Natural killer cell (primary cell): ENCODE measurements at regions not wholly inside any gene's neighbourhood (a gene's known extent, or its start where the extent isn't known, plus 50 kb on each side); places are given as distances from the start of the nearest gene placed in this dataset.

Source experiments
- ATAC-seq, 3 donors: fragments of 150-1000 bp in 2 of 3; fragments of 200-7000 bp in 1 of 3; cut with Tn5 transposase; 1 replicate in 1 of 3; 2 replicates in 2 of 3; pipeline ENCODE4 v1.10.0; 2021; ENCODE audit warnings: mild to moderate bottlenecking in 2 of 3, moderate library complexity in 2 of 3
- DNase-seq, 2 donors: peaks; one replicate each; pipeline versions ENCODE4 v3.0.0 to v3.0.0-alpha.2; 2013 to 2021; ENCODE audit warnings: mixed read lengths in 1 of 2
- H3K27ac ChIP-seq: one replicate; pipeline ENCODE4 v1.5.1; 2013; ENCODE audit warnings: mild to moderate bottlenecking, low read length
- H3K27me3 ChIP-seq: one replicate; pipeline ENCODE4 v1.6.1; 2013; ENCODE audit warnings: low read length; ENCODE audit not compliant: control insufficient read depth, insufficient read depth
- H3K36me3 ChIP-seq: one replicate; pipeline ENCODE4 v1.6.1; 2013; ENCODE audit warnings: low read length; ENCODE audit not compliant: control insufficient read depth, insufficient read depth
- H3K4me1 ChIP-seq: one replicate; pipeline ENCODE4 v1.6.1; 2013; ENCODE audit warnings: low read length; ENCODE audit not compliant: control insufficient read depth, insufficient read depth
- H3K4me3 ChIP-seq: one replicate; pipeline ENCODE4 v1.5.1; 2013; ENCODE audit warnings: low read length
- H3K9me3 ChIP-seq: one replicate; pipeline ENCODE4 v1.6.1; 2013; ENCODE audit warnings: low read length; ENCODE audit not compliant: control insufficient read depth, insufficient read depth
- H3K27ac Mint-ChIP-seq, 2 donors: one replicate each; pipeline ENCODE4 v1.8.0; 2022; ENCODE audit warnings: mild to moderate bottlenecking in 2 of 2, mixed read lengths in 2 of 2, moderate library complexity in 1 of 2
- H3K27me3 Mint-ChIP-seq, 2 donors: one replicate each; pipeline ENCODE4 v1.8.0; 2022; ENCODE audit warnings: low read depth in 2 of 2, mixed read lengths in 2 of 2
- H3K36me3 Mint-ChIP-seq: one replicate; pipeline ENCODE4 v1.8.0; 2022; ENCODE audit warnings: mixed read lengths
- H3K4me1 Mint-ChIP-seq, 2 donors: one replicate each; pipeline ENCODE4 v1.8.0; 2022; ENCODE audit warnings: mixed read lengths in 2 of 2
- H3K4me3 Mint-ChIP-seq: one replicate; pipeline ENCODE4 v1.8.0; 2022; ENCODE audit warnings: mild to moderate bottlenecking, moderate library complexity, mixed read lengths
- H3K9me3 Mint-ChIP-seq, 2 donors: one replicate each; pipeline ENCODE4 v1.8.0; 2022; ENCODE audit warnings: mixed read lengths in 2 of 2
- WGBS: methylation state at CpG from one replicate; pipeline ENCODE4 v1.1.7; 2013; ENCODE audit warnings: missing lambda C conversion rate; ENCODE audit not compliant: insufficient coverage; 5-methylcytosine and 5-hydroxymethylcytosine counted together
- intact Hi-C: fragments of 100-400 bp; cut with micrococcal nuclease; formaldehyde crosslinking; loops from one replicate; pipeline ENCODE4 v1.14.2; 2022
- TF ChIP-seq, protein P1 (sequence below): fragments of 200-600 bp; IDR thresholded peaks from one replicate; pipeline ENCODE4 v1.8.0; 2022; ENCODE audit warnings: antibody characterized with exemption

DNA sequence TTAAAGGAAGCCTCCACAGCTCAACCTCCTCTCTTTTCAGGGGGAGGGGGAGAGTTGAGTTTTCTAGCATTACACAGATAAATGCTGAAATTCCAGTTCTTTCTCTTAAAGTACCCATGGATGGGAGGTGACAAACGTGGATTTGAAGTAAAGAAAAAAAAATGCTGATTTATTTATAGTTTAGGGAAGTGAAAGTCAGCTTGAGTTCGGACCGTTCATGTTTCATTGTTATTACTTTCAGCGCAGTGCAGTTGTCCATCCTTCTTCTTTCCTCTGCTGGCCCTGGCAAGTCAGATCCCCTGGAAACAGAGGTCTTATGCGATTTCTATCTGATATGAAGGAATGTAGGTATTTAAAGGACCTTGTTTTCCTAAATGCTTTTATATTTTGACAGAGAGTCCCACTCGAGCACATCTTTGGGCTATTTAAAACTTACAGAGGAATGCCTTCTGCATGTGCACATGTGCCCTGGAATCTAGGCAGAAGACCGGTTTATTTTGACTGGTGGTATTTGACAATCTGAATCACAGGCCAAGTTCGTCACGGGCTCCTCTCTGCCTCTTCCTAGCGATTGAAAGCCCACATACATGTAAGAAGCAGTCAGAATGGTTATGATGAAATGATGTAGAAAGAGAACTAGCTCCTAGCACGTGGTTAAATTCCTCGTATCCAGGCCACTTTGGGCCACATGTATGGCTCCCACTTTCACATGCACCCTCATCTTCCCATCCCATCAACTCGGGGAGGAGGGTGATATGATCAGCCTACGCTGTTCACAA is 385.2 kb upstream of the KLF4 start:
- H3K27ac Mint-ChIP-seq, result no peak overlapping the region
- intact Hi-C loops, result no loop called here
- Histone ChIP-seq H3K36me3 (no peaks in the 10 kb centered on the region), H3K27ac (no peak overlapping the region), H3K4me1 (peaks cover 5% of the 10 kb centered on the region), H3K4me3 (no peak overlapping the region), H3K27me3 (no peaks in the 10 kb centered on the region), H3K9me3 (no peaks in the 10 kb centered on the region)
- no peaks in the 10 kb centered on the region for H3K4me1 Mint-ChIP-seq
- no peak overlapping the region for H3K4me3 Mint-ChIP-seq
- no peak for ATAC-seq
- H3K9me3 Mint-ChIP-seq, result peaks cover 0 to 2% of the 10 kb centered on the region in 2 donors
- no peaks in the 10 kb centered on the region for H3K27me3 Mint-ChIP-seq
- no peak for DNase-seq
- no peaks in the 10 kb centered on the region for H3K36me3 Mint-ChIP-seq
- WGBS, result 53% methylated on average over 14 of the region's 14 CpGs
- TF ChIP-seq, protein P1, sequence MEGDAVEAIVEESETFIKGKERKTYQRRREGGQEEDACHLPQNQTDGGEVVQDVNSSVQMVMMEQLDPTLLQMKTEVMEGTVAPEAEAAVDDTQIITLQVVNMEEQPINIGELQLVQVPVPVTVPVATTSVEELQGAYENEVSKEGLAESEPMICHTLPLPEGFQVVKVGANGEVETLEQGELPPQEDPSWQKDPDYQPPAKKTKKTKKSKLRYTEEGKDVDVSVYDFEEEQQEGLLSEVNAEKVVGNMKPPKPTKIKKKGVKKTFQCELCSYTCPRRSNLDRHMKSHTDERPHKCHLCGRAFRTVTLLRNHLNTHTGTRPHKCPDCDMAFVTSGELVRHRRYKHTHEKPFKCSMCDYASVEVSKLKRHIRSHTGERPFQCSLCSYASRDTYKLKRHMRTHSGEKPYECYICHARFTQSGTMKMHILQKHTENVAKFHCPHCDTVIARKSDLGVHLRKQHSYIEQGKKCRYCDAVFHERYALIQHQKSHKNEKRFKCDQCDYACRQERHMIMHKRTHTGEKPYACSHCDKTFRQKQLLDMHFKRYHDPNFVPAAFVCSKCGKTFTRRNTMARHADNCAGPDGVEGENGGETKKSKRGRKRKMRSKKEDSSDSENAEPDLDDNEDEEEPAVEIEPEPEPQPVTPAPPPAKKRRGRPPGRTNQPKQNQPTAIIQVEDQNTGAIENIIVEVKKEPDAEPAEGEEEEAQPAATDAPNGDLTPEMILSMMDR, result no peak

DNA sequence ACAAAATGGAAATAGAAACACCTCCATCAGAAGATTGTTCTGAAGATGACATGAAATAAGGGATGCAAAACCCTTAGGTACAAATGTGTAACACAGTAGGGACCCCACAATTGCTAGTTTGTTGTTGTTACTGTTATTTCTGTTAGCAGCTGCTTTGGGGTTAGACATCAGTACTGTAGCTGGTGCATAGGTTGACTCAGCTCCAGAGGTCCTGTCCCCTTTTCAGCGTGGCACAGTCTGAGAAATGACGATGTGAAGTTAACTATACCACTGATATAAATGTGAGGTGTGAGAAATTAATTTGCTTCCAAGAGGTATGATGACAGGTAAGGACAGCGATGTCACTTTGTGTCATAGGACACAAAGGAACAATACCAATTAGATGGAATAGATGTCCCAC is 384.6 kb upstream of the KLF4 start:
- Mint-ChIP-seq H3K27me3 (no peaks in the 10 kb centered on the region), H3K4me3 (no peak overlapping the region), H3K27ac (no peak overlapping the region), H3K4me1 (no peaks in the 10 kb centered on the region), H3K36me3 (no peaks in the 10 kb centered on the region), H3K9me3 (peaks cover 0 to 2% of the 10 kb centered on the region in 2 donors)
- TF ChIP-seq, protein P1, result no peak
- no peak overlapping the region for H3K4me3 ChIP-seq
- DNase-seq, result no peak
- peaks cover 5% of the 10 kb centered on the region for H3K4me1 ChIP-seq
- ATAC-seq, result no peak
- H3K36me3 ChIP-seq, result no peaks in the 10 kb centered on the region
- 81% methylated on average over 3 of the region's 3 CpGs for WGBS
- no peak overlapping the region for H3K27ac ChIP-seq
- no peaks in the 10 kb centered on the region for H3K9me3 ChIP-seq
- intact Hi-C loops, result no loop called here
- no peaks in the 10 kb centered on the region for H3K27me3 ChIP-seq

DNA sequence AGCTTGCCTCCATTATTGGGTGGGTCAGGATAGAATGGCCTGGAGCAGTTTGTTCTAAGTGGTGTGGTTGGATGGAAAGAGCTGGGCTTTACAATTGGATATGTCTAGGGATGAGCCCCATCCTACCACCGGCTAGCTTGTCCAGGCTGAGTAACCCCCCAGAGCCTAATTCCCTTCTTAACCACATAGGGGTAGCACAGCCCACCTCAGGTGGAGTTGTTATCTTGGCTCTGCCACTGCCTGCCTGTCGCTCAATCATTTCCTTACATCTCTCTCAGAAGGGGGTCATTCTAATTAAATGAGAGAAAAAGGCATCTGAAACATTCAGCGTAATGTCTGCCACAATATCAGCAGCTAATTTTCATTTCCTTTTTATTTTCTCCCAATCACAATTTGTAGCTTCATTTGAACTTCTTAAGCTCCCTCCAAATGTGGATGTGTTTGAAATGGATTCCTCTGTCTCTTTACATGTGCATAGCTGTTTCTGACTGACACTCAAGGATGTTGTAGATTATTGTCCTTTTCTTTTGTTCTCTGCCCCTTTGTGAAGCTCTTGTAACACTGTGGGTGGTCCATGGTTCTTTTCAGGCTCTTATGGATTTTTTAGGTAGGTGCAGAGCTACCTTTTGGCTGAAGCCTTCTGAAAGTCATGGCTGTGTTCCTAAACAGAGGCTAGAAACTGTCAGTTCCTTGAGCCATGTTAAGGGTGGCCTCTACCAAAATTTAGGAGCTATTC is 383.1 kb upstream of the KLF4 start:
- Histone ChIP-seq H3K27ac (no peak overlapping the region), H3K4me3 (no peak overlapping the region), H3K27me3 (no peaks in the 10 kb centered on the region), H3K9me3 (no peaks in the 10 kb centered on the region), H3K4me1 (peaks cover 14% of the 10 kb centered on the region), H3K36me3 (no peaks in the 10 kb centered on the region)
- Mint-ChIP-seq H3K27me3 (peaks cover 0 to 2% of the 10 kb centered on the region in 2 donors), H3K4me1 (peaks cover 0 to 5% of the 10 kb centered on the region in 2 donors), H3K36me3 (no peaks in the 10 kb centered on the region), H3K27ac (no peak overlapping the region), H3K4me3 (no peak overlapping the region), H3K9me3 (peaks cover 2 to 3% of the 10 kb centered on the region in 2 donors)
- intact Hi-C loops, result no loop called here
- 100% methylated on average over 2 of the region's 3 CpGs for WGBS
- TF ChIP-seq, protein P1, result no peak
- ATAC-seq (no peak), DNase-seq (no peak)
